Amniotic epithelial cell (primary cell): ENCODE measurements at regions not wholly inside any gene's neighbourhood (a gene's known extent, or its start where the extent isn't known, plus 50 kb on each side); places are given as distances from the start of the nearest gene placed in this dataset.
A peak's percentile ranks its signal among the peaks of the same experiment; 100 is the strongest.
"Not testable (repeated sequence)": the region's sequence is repeated elsewhere in the genome, so short reads cannot be mapped to it uniquely, and the experiment has no call there.

ENCODE experiments used
- DNase-seq: peaks from one replicate; pipeline ENCODE4 v3.0.0-alpha.2; 2010; ENCODE audit warnings: low read depth

DNA sequence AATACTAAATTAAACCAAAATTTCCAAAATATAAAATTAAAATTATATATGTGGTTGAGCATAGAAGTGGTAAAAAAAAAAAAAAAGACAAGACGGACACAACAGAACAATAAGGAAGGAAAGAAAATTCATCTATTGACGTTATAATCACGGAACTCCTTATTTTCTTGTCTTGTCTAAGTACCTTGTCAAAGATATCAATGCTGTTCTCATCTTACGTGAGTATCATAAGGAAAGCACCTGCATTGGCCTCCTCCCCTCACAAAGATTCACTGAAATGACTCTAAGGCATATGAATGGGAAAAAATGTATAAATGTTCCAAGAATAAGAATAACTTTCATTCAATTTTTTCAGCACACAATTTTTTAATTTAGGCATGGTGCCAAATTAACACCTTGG is 135.4 kb downstream of the PPP1R3A start:
- no peak for DNase-seq

DNA sequence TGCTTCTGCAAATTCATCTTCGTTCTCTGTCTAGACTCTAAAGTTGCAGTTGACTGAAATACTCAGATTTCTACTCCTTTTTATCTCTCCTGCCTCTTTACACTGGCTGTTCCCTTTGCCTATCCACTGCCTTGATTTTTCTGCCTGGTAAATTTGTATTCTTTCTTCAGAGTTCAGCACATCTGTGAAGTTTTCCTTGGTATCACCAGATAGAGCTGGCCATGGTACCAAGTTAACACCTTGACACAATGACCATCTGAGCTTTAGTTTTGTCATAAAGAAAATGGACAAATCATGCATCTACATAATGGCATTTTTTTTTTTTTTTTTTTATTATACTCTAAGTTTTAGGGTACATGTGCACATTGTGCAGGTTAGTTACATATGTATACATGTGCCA is 143.0 kb downstream of the PPP1R3A start:
- DNase-seq: no peak

DNA sequence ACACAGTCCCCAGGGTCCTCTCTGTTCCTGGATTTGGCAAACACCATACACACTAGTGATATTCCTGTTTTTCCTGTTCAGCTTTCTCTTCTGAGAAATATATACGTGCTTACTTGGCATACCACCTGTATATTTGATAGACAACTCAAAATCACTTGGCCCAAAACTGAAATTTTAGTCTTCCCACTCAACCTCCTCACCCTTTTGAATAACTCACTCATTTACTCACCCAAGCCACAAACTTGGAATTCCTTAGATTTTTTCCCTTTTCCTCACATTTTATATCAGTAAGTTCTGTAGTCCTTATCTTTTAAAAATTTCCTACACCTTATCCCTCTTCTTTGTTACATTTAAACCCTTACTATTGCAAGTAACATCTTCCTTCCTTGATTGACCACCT is 143.4 kb downstream of the PPP1R3A start:
- DNase-seq: no peak

DNA sequence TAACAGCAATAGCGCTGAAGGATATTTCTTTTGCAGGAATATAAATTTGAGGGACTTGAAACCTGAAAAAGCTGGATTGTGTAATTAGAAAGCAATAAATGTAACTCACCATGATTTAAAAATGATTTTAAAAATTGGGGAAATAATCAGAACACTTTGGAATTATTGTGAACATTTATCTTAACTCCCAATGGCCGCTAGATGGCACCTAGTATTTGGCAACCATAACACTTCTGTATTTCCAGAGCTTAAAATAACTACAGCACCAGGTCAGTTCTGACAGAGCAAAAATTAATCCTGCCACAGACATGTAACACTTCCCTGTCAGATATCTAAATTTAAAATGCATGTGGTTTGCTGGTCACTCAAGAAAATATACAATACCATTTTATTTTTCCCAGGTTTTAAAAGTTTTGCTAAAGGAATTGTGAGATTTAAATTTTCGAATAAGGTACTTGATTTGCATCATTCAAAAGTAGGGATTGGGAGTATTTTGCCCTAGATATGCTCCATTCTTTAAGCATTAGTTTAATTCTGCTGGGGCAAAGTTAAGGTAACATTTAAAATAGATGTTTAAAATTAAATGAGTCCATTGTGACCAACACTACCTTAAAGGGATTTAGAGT is 144.5 kb downstream of the PPP1R3A start:
- peak; percentile 28 for DNase-seq

DNA sequence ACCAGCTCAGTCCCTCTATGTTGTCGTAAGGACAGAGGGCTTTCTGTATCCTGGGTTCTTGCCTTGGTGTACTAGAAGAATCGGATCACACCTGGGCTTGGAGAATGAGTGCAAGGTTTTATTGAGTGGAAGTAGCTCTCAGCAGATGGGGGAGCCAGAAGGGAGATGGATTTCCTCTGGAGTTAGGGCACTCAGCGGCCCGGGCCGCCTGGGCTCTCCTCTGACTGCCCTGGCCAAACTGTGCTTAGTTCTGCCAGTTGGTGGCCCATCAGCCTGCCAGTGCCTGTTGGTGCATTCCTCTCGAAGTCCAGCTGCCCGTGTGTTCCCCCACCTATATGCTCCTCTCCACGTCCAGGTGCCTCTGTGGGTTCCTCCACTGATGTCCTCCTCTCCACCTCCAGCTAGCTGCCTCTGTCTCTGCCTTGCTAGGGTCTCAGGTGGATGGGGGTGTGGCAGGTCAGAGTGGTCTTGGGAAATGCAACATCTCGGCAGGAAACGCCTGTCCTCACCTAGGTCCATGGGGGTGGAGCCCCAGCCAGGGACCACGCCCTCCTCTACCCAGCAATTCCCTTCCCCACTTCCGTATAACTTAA is 148.6 kb downstream of the PPP1R3A start:
- DNase-seq: no peak

DNA sequence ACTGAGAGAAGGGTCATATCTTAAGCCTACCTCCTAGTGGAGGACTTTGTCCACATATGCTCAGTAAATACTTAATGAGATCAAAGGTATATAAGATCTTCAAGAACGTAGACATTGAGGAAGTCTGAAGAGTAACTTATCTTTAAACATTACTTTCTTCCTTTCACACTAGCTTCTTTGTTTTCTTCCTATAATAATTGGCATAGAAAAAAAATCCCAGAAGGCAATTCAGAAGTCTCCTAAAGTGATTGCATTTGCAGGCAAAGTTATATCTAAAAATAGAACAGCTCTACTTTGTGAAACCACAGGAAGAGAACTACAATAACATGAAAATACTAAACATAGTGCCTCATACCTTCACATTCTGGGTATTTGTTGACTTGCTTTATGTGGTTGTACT is 150.4 kb downstream of the PPP1R3A start:
- no peak for DNase-seq

DNA sequence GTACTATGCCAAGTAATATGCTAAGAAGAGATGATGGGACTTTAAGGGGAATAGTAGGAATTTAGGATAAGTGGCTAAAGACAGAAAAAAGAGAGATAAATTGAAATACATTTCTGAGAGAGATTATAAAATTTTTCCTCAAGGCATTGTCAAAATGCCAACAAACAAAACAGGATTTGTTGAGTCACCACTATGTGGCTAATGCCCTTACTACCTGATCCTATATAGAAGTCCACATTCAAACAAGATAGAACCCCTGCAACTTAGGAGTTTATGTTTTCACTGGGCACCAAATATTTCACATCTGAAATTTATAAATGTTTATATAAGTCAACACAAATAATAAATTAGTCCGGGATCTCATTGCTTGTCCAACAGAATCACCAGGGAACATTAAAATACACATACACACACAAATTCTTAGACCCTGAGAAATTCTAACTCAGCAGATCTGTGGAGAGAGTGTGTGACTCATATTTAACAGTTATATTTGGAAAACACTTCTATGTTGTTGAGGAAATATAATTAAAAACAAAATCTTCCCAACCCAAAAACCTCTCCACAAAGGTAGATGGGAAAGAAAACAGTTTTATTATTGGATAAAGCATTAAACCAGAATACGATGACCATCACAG is 154.3 kb downstream of the PPP1R3A start:
- no peak for DNase-seq

DNA sequence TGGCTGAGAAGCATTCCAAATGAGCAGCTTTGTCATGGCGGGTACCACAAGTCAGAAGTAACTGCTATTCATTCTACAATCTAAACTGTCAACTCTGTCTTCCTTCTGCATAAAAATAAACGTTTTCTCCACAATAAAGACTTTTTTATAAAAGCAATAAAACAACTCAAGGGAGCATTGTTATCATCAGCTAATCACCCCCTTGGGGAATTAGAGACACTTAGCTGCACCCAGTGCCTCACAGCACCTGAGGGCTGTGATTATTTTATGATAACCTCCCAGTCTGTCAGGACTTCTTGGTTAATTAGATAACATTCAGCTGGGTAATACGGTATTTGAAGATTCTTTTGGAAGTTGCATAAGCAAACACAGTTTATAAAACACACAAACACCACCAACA is 155.6 kb downstream of the PPP1R3A start:
- no peak for DNase-seq

DNA sequence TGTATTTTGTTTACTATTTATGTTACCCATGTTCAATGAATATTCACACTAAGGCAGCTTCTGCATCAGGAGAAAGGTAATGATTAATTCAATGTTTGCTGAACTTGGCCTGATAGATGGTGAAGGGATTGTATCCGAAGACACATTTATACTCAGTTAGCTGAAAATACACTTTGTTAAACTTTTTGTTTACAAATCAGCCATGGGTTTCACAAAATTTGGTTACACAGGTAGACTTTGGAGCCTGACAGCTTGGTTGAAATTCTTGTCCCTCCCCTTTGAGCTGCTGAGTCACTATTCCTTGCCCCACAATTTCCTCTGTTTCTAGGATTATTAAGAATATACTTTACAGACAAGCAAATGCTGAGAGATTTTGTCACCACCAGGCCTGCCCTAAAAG is 162.6 kb downstream of the PPP1R3A start:
- no peak for DNase-seq

DNA sequence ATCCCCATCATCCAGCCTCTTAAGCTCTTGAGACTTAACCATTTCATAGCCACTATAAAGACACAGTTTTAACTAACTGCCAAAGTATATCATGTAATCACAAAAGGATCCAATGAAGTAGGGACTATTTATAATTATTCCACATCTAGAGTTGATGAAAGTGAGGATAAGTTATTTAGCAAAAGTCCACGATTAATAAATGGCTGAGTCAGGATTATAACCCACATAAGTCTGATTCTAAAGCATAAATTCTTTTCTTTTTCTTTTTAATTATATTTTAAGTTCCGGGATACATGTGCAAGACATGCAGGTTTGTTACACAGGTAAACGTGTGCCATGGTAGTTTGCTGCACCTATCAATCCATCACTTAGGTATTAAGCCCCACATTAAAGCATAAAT is 166.1 kb downstream of the PPP1R3A start:
- DNase-seq: no peak

DNA sequence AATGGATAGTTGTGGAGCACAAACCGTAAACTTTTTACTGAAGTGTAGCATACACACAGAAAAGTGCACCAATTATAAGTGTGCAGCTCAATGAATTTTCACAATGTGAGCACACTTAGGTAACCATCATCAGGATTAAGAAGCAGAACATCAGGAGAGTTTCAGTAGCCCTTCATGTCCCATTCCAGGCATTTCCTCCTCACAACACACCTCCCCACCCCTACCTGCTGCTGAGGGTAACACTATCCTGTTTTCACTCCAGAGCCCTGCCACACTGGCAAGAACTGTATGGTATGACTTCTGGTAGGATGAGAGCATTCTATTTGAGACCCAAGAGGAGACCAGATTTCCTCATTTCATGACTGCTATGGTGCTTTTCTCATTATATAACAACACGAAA is 166.5 kb downstream of the PPP1R3A start:
- DNase-seq: no peak

DNA sequence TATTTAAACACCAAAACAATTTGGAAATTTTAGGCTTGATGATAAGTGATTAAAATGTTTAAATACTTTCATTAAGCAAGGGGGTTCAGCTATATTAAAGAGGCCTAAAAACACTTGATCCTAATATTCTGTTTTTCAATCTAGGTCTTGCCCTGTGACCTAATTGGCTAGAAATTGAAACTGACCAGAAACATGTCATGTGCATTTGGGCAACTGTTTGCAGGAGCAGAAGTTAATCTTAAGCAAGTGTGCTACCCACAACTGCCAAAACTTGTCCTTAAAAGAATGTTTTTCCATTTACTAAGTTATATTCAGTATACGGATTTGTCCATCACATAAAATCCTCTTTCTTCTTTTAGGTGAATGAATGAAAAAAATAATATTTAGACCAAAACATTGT is 167.3 kb downstream of the PPP1R3A start:
- DNase-seq: no peak

DNA sequence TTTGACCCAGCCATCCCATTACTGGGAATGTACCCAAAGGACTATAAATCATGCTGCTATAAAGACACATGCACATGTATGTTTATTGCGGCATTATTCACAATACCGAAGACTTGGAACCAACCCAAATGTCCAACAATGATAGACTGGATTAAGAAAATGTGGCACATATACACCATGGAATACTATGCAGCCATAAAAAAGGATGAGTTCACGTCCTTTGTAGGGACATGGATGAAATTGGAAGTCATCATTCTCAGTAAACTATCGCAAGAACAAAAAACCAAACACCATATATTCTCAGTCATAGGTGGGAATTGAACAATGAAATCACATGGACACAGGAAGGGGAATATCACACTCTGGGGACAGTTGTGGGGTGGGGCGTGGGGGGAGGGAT is 170.4 kb downstream of the PPP1R3A start:
- DNase-seq: not testable (repeated sequence)

DNA sequence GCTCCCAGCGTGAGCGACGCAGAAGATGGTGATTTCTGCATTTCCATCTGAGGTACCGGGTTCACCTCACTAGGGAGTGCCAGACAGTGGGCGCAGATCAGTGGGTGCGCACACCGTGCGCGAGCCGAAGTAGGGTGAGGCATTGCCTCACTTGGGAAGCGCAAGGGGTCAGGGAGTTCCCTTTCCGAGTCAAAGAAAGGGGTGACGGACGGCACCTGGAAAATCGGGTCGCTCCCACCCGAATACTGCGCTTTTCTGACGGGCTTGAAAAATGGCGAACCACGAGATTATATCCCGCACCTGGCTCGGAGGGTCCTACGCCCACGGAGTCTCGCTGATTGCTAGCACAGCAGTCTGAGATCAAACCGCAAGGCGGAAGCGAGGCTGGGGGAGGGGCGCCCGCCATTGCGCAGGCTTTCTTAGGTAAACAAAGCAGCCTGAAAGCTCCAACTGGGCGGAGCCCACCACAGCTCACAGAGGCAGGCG is 175.8 kb downstream of the PPP1R3A start:
- not testable (repeated sequence) for DNase-seq

DNA sequence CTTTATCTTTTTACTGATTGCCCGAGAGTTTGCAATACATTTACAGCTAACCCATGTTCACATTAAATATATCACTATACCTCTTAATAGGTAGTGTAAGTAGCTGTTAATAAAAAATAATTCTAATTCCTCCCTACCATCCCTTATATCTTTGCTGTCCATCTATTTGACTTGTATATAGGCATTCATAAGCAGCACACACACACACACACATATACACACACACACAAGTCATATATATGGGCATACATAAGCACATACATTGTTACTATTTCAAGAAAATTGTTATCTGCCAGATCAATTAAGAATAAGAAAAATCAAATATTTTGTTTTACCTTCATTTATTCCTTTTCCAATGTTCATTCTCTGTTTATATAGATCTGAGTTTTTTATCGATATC is 176.4 kb downstream of the PPP1R3A start:
- no peak for DNase-seq

DNA sequence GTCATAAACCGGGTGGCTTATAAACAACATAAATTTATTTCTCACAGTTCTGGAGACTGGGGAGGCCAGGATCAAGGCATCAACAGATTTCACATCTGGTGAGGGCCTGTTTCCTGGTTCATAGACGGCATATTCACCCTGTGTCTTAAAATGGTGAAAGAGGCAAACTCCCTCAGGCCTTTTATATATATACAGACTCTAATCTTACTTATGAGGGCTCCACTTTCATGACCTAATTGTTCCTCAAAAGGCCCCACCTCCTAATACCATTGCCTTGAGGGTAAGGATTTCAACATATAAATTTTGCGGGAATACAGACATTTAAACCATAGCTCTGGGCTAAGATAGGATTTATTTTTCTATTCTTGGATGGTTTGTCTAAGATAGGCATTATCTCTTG is 187.2 kb downstream of the PPP1R3A start:
- DNase-seq: peak; percentile 21

DNA sequence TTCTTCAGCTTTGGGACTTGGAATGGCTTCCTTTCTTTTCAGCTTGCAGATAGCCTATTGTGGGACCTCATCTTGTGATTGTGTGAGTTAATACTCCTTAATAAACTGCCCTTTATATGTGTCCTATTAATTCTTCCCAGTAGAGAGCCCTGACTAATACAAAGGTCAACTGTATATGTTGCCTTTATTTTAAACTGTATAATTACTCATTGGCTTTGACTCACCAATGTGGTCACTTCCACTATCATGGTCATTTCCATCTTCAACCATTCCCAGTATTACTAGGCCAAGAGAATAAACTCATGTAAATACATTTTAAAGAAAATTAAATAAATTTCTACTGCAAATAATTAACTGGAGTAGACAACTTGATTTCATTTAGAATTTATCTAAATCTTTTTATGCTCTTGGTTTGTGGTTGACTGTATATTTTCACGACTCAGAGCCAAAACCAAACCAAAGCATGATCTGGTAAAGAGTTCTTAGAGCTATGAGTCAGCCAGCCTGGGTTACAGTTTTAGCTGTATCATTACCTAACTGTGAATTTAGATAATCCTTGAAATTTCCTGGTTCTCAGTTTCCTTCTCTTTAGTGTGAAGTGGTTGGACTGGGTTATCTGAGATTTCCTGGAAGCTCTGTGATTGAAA is 188.4 kb downstream of the PPP1R3A start:
- DNase-seq: peak; percentile 68

DNA sequence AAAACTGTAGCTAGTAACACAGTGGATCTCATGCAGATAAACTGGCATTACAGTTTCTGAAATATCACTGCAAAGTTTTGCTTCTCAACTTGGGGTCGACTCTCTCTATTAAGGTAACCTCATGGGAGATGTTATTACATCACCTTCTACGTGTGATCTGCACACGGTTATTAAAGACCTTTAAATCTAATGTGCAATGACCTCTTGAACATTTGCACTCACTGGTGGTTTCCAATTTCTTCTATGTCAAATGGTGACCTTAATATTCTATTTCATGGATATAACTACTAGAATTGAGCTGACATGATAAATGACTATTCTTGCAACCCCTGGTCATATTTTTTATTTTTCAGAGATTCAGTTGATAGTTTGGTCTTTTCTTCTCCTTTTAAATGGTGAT is 191.3 kb downstream of the PPP1R3A start:
- no peak for DNase-seq

DNA sequence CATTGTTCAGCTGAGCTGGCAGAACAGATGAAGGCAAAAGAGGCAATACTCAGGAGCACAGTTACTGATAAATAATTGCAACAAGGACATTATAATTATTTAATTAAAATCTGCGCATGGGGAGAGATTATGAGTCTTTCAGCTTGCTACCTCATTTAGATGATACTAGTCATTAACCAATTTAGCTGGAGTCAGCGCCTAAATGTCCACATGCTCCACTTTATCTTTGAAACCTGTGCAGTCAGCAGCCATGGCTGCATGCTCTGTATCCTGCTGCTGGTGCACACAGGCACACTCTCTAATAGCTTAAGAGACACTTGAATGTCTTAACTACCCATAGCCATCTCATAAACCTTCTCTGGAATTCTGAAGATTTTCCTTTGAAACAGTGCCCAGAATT is 196.8 kb downstream of the PPP1R3A start:
- DNase-seq: no peak

DNA sequence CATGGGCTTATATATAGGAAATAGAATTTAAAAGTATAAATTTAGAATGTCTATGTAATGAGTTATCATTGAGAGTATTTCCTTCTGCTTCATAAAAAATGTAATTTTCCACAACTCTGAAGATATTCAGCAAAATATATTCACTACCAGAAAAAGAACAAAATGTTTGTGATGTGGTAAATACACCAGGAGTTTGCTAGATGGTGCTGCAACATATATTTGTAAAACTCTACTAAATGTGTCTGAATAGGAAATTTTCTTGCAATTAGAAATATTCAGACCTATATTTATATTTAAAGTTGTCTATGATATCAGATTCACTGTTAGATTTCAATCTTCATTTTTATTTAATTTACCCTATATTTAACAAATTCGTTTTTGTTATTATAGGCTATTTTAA is 201.1 kb downstream of the PPP1R3A start:
- no peak for DNase-seq

DNA sequence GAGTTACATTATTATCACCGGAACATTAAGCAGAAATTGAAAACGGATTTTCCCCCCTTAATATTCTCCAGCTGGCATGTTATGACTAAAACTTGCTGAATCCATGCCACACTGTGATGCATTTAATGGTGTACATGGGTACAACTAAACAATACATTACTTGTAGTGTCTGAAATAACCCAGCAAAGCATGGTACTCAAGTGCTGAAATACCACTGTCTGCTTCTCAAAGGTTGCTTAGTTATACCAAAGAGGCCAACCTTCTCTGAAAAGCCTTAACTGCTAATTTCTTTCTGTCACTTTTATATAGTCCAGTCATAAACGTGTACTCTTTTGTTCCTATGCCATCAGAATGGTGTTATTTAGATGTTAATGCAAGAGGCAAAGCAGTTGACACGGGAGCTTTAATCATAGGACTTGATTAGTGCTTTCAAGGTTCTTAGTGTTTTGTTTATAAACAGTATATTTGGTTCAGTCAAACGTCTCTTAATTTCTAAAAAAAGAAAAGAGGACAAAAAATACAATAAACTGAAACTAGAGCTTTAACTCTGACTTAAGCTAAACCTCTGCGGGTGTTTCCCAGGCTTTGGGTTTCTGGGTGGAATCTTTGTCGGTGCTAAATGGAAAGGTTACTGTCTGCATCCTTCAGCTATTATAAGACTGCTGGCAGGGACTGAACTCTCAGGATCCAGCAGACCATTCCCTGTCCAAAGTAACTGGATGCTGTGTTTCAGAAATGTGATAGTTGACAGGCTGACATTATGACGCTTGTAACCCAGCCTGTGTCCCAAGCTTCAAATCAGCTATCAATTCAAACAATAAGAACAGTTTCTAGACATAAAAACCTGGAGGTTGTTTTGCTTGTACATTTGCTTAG is 202.6 kb downstream of the PPP1R3A start:
- no peak for DNase-seq

DNA sequence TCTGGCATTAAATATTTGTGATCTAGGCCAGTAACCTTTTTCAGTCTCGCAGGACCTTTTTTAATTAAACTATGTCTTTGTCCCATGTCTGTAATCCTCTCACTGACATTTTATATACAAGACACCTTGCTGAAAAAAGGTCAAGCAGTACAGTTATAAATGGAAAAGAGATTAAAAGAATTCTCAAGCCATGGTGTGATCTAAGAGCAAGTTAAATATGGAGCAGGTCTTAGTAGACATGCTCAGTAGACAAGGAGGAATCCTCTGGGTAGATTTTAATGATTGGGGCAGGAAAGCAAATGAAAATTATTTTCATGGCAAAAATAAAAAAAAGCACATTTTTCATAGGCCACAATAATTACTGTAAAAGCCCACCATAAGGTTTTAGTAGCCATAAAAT is 203.5 kb downstream of the PPP1R3A start:
- DNase-seq: no peak
